ENCODE measurements at regions not wholly inside any gene's neighbourhood (a gene's known extent, or its start where the extent isn't known, plus 50 kb on each side); places are given as distances from the start of the nearest gene placed in this dataset.

GRCh38 chr7:69399401-69399800 lies 198.9 kb upstream of the AUTS2 start:
- Histone ChIP-seq H3K27me3 (replicated peaks; ENCODE audit: insufficient read depth) (no peaks in the 10 kb centered on the region), H3K4me1 (replicated peaks) (no peaks in the 10 kb centered on the region), H3K27ac (no peak overlapping the region), H3K36me3 (no peaks in the 10 kb centered on the region), H3K9me3 (no peaks in the 10 kb centered on the region), H3K4me3 (no peak overlapping the region)
- TF ChIP-seq POLR2A (IDR thresholded peaks at IDR 0.05) (no peak), CTCF (IDR thresholded peaks at IDR 0.05) (no peak), POLR2AphosphoS5 (IDR thresholded peaks at IDR 0.05) (no peak)
- DNase-seq (ENCODE audit: low spot score), result no peak
- intact Hi-C loops (cut with DNase I), result no loop called here

GRCh38 chr7:69402696-69403095 lies 195.6 kb upstream of the AUTS2 start:
- 73% methylated on average over 2 of the region's 2 CpGs for WGBS

GRCh38 chr7:69403169-69403568 lies 195.1 kb upstream of the AUTS2 start:
- H3K4me1 ChIP-seq (replicated peaks), result no peaks in the 10 kb centered on the region
- no peaks in the 10 kb centered on the region for H3K27me3 ChIP-seq (replicated peaks; ENCODE audit: insufficient read depth)
- DNase-seq (ENCODE audit: low spot score), result no peak
- TF ChIP-seq POLR2A (IDR thresholded peaks at IDR 0.05) (no peak), CTCF (IDR thresholded peaks at IDR 0.05) (peak in 1 of 4 experiments; percentile 26)
- intact Hi-C loops (cut with DNase I), result no loop called here
- H3K27ac ChIP-seq, result no peak overlapping the region
- H3K4me3 ChIP-seq, result no peak overlapping the region
- 66% methylated on average over 2 of the region's 2 CpGs for WGBS
- no peaks in the 10 kb centered on the region for H3K36me3 ChIP-seq
- H3K9me3 ChIP-seq, result no peaks in the 10 kb centered on the region

More at GRCh38 chr7:69402696-69403095, 195.6 kb upstream of the AUTS2 start:
- Histone ChIP-seq H3K9me3 (no peaks in the 10 kb centered on the region), H3K27me3 (replicated peaks; ENCODE audit: insufficient read depth) (no peaks in the 10 kb centered on the region), H3K36me3 (no peaks in the 10 kb centered on the region), H3K4me3 (no peak overlapping the region), H3K4me1 (replicated peaks) (no peaks in the 10 kb centered on the region), H3K27ac (no peak overlapping the region)
- intact Hi-C loops (cut with DNase I), result no loop called here
- TF ChIP-seq POLR2AphosphoS5 (IDR thresholded peaks at IDR 0.05) (no peak), CTCF (IDR thresholded peaks at IDR 0.05) (no peak), POLR2A (IDR thresholded peaks at IDR 0.05) (no peak)
- no peak for DNase-seq (ENCODE audit: low spot score)

- TF ChIP-seq CTCF (IDR thresholded peaks at IDR 0.05) (no peak), POLR2A (IDR thresholded peaks at IDR 0.05) (no peak), POLR2AphosphoS5 (IDR thresholded peaks at IDR 0.05) (no peak)
- H3K4me1 ChIP-seq (replicated peaks), result no peaks in the 10 kb centered on the region
- no peaks in the 10 kb centered on the region for H3K9me3 ChIP-seq
- no peaks in the 10 kb centered on the region for H3K36me3 ChIP-seq
- H3K4me3 ChIP-seq, result no peak overlapping the region
- no peaks in the 10 kb centered on the region for H3K27me3 ChIP-seq (replicated peaks; ENCODE audit: insufficient read depth)
- intact Hi-C loops (cut with DNase I), result no loop called here
- H3K27ac ChIP-seq, result no peak overlapping the region
- DNase-seq (ENCODE audit: low spot score), result no peak
- 63% methylated on average over 7 of the region's 7 CpGs for WGBS
Measured at GRCh38 chr7:69411018-69411417, 187.3 kb upstream of the AUTS2 start.

GRCh38 chr7:69411466-69411865 lies 186.8 kb upstream of the AUTS2 start:
- Histone ChIP-seq H3K4me1 (replicated peaks) (no peaks in the 10 kb centered on the region), H3K27me3 (replicated peaks; ENCODE audit: insufficient read depth) (no peaks in the 10 kb centered on the region), H3K27ac (no peak overlapping the region), H3K9me3 (no peaks in the 10 kb centered on the region), H3K4me3 (no peak overlapping the region), H3K36me3 (no peaks in the 10 kb centered on the region)
- intact Hi-C loops (cut with DNase I), result no loop called here
- WGBS, result 50% methylated on average over 8 of the region's 8 CpGs
- DNase-seq (ENCODE audit: low spot score), result no peak
- TF ChIP-seq CTCF (IDR thresholded peaks at IDR 0.05) (no peak), POLR2A (IDR thresholded peaks at IDR 0.05) (no peak), POLR2AphosphoS5 (IDR thresholded peaks at IDR 0.05) (no peak)
